AG09309 (cell line): ENCODE measurements at regions not wholly inside any gene's neighbourhood (a gene's known extent, or its start where the extent isn't known, plus 50 kb on each side); places are given as distances from the start of the nearest gene placed in this dataset.

ENCODE experiments used
- DNase-seq: peaks from one replicate; pipeline ENCODE4 v3.0.0-alpha.2; 2010; ENCODE audit warnings: low read depth
- H3K4me3 ChIP-seq: 2 replicates; pipeline ENCODE4 v1.5.1; 2011; ENCODE audit warnings: mild to moderate bottlenecking, low read depth, low read length, moderate library complexity; ENCODE audit not compliant: control insufficient read depth
- TF ChIP-seq, protein P1 (sequence below): IDR thresholded peaks from 2 replicates; pipeline ENCODE4 v1.5.1; 2011; ENCODE audit warnings: mild to moderate bottlenecking, low read depth, low read length, inconsistent platforms; ENCODE audit not compliant: insufficient read depth, control insufficient read depth; ENCODE audit errors: missing control alignments

DNA sequence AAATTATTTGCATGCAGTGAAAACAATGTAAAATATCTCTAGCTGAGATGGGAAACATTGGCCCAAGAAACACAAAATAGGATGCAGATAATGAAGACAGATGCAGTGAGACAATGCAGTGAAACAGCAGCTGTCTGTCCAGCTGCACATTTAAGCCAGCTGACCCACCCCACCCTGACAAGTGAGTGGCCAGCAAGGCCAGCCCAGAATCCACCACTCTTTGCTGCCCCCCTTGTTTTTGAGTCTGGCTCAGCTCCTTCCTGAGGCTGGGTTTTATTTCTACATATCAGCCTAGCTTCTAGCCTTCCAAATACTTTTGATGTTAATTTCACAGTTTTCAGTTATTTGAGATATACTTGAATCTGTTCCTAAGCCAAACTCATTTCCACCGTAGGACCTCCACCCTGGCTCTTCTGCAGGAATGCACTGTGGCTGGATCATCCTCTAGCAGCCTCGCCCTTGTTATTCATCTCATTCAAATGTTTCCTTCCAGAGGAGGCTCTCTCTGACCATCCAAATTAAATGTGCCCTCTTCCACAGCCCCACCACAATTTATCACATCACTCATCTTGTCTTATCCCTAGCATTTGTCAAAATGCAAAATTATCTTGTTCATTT, 154.1 kb upstream of the POU2AF2 start:
- TF ChIP-seq, protein P1, sequence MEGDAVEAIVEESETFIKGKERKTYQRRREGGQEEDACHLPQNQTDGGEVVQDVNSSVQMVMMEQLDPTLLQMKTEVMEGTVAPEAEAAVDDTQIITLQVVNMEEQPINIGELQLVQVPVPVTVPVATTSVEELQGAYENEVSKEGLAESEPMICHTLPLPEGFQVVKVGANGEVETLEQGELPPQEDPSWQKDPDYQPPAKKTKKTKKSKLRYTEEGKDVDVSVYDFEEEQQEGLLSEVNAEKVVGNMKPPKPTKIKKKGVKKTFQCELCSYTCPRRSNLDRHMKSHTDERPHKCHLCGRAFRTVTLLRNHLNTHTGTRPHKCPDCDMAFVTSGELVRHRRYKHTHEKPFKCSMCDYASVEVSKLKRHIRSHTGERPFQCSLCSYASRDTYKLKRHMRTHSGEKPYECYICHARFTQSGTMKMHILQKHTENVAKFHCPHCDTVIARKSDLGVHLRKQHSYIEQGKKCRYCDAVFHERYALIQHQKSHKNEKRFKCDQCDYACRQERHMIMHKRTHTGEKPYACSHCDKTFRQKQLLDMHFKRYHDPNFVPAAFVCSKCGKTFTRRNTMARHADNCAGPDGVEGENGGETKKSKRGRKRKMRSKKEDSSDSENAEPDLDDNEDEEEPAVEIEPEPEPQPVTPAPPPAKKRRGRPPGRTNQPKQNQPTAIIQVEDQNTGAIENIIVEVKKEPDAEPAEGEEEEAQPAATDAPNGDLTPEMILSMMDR, result no peak
- no peak for DNase-seq
- no peak overlapping the region for H3K4me3 ChIP-seq

DNA sequence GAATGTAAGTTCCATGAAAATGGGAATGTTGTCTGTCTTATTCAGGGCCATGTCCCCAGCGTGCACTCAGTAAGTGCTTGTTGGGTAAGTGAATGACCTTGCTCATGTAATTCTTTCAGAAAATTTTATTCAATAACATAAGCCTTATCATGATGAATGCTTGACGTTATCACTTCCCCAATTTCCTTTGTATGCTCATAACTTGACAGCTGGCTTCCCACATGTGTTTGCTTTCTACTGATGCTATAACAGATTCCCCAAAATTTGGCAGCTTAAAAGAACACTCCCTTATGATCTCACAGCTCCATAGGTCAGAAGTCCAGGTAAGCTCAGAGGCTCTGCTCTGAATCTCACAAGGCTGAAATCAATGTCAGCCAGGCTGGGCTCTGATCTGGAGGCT, 155.8 kb upstream of the POU2AF2 start:
- TF ChIP-seq, protein P1, result no peak
- no peak for DNase-seq
- no peak overlapping the region for H3K4me3 ChIP-seq

DNA sequence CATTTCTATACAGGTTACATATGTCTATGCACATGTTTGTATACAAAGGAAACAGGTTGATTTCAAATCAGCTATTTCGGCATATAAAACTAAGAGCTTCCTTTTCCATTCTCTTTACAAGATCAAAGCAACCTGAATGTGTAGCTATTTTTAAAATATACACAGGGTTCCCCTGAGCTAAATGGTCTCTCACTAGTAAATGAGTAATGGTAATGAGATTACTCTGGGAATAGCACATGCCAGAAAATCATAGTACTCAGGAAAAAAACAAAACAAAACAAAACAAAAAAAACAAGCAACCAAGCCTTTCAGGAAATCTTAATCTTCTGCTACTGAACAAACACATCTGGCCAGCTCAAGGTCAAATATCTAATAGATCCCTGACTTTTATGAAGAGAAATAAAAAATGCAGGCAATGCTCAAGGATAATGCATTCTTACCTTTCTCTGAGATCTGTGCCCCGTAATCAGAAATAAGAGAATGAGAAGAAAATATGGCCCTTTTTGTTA, 156.6 kb upstream of the POU2AF2 start:
- H3K4me3 ChIP-seq, result no peak overlapping the region
- TF ChIP-seq, protein P1, result no peak
- no peak for DNase-seq

DNA sequence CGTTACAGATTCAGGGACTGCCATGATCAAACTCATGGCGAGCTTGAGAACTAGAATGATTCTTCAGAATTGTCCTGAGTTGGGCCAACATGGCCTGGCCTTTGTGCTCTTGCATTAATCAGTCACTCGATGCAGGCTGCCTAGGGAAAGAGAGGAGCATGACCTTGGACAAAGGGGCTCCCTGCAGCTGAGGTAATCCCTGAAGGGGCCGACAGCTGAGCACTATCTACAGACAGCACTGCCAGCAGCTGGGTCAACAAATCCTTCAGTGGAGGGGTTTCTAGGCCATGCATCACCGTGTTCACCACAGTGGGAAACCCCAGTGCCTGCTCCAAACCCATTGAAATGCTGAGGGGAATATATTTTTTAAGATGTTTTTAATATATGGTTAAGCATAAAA, 159.5 kb upstream of the POU2AF2 start:
- H3K4me3 ChIP-seq, result no peak overlapping the region
- TF ChIP-seq, protein P1, result no peak
- no peak for DNase-seq

DNA sequence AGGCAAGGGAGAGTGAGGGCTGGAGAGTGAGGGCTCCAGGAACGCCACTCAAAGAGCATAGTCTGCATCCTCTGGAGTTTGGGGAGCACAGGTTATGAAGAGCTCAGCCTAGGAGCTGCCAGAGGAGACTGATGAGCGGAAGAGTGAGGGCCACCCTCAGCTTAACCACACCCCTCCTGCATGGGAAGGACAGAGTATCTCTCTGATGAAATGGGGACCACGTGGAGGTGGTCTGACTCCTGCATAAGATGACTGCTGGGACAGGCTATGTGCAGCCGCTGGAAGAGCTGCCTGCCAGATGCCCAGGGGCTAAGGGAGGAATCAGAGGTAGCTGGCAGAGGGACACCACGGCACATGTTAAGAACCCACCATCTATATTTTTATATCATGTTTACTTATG, 162.9 kb upstream of the POU2AF2 start:
- DNase-seq, result no peak
- TF ChIP-seq, protein P1, result no peak
- no peak overlapping the region for H3K4me3 ChIP-seq

DNA sequence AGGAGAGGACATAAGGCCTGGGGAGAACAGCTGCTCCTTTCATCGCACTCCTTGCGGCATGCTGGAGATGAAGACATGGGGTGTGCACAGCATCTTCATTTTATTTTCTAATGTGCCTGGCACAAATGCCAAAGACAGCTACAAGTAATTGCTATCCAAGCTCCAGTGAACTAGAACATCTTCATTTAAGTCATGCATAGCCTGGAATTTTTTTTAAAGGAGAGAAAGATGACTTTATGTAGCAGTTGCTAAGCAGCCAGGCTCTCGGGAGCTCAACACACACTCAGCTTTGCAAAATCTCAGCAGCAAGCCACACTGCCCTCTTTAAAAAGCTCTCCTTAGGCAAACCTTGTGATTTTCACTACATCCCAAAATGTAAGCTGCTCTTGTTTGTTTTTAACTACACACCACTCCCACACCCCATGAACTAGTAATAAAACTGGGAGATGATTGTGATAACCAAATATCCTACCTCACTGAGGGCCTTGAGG, 164.5 kb upstream of the POU2AF2 start:
- TF ChIP-seq, protein P1, result no peak

More for the DNA sequence above, 164.5 kb upstream of the POU2AF2 start:
- no peak overlapping the region for H3K4me3 ChIP-seq
- DNase-seq, result no peak
